GM18499 (cell line): ENCODE measurements at regions not wholly inside any gene's neighbourhood (a gene's known extent, or its start where the extent isn't known, plus 50 kb on each side); places are given as distances from the start of the nearest gene placed in this dataset.
A peak's percentile ranks its signal among the peaks of the same experiment; 100 is the strongest.
"Not testable (repeated sequence)": the region's sequence is repeated elsewhere in the genome, so short reads cannot be mapped to it uniquely, and the experiment has no call there.

Source experiments
- ATAC-seq: cut with Tn5 transposase; IDR thresholded peaks from one replicate; pipeline ENCODE4 v1.9.1; 2021; ENCODE audit warnings: moderate number of reproducible peaks; ENCODE audit not compliant: insufficient read depth, unreplicated experiment

- ATAC-seq, result no peak
Observed at GRCh38 chr11:35046681-35047080, 92.3 kb upstream of the CD44 start.

- ATAC-seq, result no peak
Observed at GRCh38 chr11:35047179-35047578, 91.8 kb upstream of the CD44 start.

GRCh38 chr11:35047769-35048168, 91.2 kb upstream of the CD44 start:
- ATAC-seq, result no peak

DNA sequence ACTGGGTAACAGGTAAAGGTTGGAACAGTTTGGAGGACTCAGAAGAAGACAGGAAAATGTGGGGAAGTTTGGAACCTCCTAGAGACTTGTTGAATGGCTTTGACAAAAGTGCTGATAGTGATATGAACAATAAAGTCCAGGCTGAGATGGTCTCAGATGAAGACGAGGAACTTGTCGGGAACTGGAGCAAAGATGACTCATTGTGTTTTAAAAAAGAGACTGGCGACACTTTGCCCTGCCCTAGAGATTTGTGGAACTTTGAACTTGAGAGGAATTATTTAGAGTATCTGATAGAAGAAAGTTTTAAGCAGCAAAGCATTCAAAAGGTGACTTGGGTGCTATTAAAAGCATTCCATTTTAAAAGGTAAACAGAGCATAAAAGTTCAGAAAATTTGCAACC, 90.6 kb upstream of the CD44 start:
- not testable (repeated sequence) for ATAC-seq

DNA sequence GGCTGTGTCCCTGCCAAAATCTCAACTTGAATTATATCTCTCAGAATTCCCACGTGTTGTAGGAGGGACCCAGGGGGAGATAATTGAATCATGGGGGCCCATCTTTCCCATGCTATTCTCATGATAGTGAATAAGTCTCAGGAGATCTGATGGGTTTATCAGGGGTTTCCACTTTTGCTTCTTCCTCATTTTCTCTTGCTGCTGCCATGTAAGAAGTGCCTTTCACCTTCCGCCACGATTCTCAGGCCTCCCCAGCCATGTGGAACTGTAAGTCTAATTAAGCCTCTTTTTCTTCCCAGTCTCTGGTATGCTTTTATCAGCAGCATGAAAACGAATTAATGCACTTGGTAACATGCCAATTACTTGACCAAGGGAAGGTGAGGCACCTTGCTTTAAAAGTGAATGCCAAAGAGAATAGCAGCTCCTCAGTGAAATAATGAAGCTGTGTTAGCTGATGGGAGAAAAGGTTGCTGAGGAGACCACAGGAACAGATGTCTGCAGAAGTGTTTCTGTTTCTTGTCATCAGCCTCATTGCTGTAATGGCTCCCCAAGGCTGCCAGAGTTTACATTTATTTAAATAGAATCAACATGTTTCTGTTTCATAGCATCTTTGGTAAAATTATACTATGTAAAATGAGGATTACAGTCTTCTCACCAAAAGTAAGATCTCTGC, 89.0 kb upstream of the CD44 start:
- ATAC-seq, result no peak

DNA sequence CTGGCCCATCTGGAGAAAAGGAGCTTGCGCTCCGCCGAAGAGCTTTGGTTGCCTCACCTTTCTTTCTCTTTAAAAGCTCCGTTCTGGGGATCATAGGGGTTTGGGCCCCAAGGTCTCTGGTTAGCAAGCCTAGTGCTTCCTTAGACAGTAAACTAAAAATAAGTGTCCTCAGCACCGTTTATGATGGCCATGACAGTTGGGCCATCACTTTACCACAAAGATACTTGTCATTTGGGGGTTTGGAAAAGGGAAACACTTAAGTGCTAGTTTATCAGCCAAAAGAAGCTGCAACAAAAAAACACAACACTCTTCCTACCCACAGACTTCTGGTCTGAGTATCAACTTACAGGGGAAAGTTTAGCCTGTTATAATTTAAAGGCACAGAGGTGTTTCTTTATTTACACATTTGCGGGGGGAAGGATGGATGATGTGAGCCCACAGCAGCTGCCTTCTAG, 88.4 kb upstream of the CD44 start:
- no peak for ATAC-seq

- ATAC-seq, result no peak
Observed at GRCh38 chr11:35056391-35057093, 82.4 kb upstream of the CD44 start.

GRCh38 chr11:35057926-35058668, 80.9 kb upstream of the CD44 start:
- ATAC-seq, result no peak

- no peak for ATAC-seq
Observed at GRCh38 chr11:35058669-35059434, 80.1 kb upstream of the CD44 start.

GRCh38 chr11:35061516-35062440, 77.2 kb upstream of the CD44 start:
- ATAC-seq, result no peak

GRCh38 chr11:35063488-35063931, 75.5 kb upstream of the CD44 start:
- no peak for ATAC-seq

- no peak for ATAC-seq
Observed at GRCh38 chr11:35064114-35064800, 74.7 kb upstream of the CD44 start.

GRCh38 chr11:35065566-35065965, 73.4 kb upstream of the CD44 start:
- ATAC-seq, result no peak

- ATAC-seq, result no peak
Observed at GRCh38 chr11:35066030-35066429, 72.9 kb upstream of the CD44 start.

GRCh38 chr11:35066783-35067423, 72.1 kb upstream of the CD44 start:
- peak; percentile 90 for ATAC-seq

DNA sequence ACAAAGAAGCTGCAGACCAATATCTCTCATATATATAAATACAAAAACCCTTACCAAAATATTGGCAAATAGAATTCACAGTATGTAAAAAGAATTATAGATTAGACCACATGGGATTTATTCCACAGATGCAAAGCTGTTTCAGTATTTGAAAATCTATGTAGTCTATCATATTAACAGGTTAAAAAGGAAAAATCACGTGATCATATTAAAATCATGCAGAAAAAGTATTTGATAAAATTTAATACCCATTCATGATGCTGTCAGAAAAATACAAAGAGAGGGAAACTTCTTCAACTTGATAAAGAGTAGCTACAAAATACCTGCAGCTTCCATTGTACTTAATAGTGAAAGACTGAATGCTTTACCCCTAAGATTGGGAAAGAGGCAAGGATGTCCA, 67.2 kb upstream of the CD44 start:
- ATAC-seq, result no peak

DNA sequence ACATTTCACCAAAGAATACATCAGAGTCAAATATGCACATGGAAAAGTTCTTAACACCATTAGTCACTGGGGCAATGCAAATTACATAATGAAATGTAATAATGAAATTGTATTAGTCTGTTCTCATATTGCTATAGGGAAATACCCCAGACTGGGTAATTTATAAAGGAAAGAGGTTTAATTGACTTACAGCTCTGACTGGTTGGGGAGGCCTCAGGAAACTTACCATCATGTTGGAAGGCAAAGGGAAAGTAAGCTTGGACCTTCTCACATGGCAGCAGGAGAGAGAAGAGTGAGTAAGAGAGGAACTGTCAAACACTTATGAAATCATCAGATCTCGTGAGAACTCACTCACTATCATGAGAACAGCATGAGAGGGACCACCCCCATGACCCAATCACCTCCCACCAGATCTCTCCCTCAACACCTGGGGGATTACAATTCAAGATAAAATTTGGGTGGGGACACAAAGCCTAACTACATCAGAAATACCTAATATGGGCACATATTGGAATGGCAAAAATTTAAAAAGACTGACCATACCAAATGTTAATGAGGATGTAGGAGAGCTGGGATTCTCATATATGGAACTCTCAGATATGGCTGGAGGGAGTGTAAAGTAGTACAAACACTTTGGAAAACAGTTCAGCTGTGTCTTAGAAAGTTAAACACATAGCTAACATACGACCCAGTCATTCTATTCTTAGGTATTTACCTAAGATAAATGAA, 65.1 kb upstream of the CD44 start:
- no peak for ATAC-seq
